Stomach (tissue), 8 donors: ENCODE measurements at regions not wholly inside any gene's neighbourhood (a gene's known extent, or its start where the extent isn't known, plus 50 kb on each side); places are given as distances from the start of the nearest gene placed in this dataset.

Experiments used
- DNase-seq, 2 donors: peaks; one replicate each; pipeline versions ENCODE4 v3.0.0 to v3.0.0-alpha.2; 2013 to 2019
- H3K27ac ChIP-seq, 5 donors: fragments of 200-600 bp in 4 of 5; sonication (generic) in 4 of 5; one replicate each; pipeline ENCODE4 v1.5.1; 2013 to 2019; ENCODE audit warnings: mild to moderate bottlenecking in 1 of 5, moderate library complexity in 1 of 5
- H3K27me3 ChIP-seq, 3 donors: fragments of 200-600 bp; sonication (generic); one replicate each; pipeline ENCODE4 v1.5.1; 2017 to 2019; ENCODE audit warnings: mixed run types in 1 of 3
- H3K36me3 ChIP-seq, 4 donors: fragments of 200-600 bp; sonication (generic); 1 replicate in 3 of 4; 2 replicates in 1 of 4; pipeline ENCODE4 v1.5.1; 2016 to 2019
- H3K4me1 ChIP-seq, 4 donors: fragments of 200-600 bp; sonication (generic); one replicate each; pipeline ENCODE4 v1.5.1; 2016 to 2019
- H3K4me3 ChIP-seq, 4 donors: fragments of 200-600 bp; sonication (generic) in 3 of 4; one replicate each; pipeline ENCODE4 v1.5.1; 2016 to 2019; ENCODE audit warnings: mild to moderate bottlenecking in 1 of 4
- H3K9me3 ChIP-seq, 4 donors: fragments of 200-600 bp; sonication (generic); one replicate each; pipeline ENCODE4 v1.5.1; 2016 to 2019
- CTCF ChIP-seq, 7 experiments: fragments of 450-650 bp in 4 of 7; fragments of 200-600 bp in 3 of 7; sonication (generic) in 3 of 7; IDR thresholded peaks; one replicate each; pipeline ENCODE4 v1.5.1; 2016 to 2019; ENCODE audit warnings: antibody characterized with exemption in 7 of 7, control low read depth in 2 of 7, mild to moderate bottlenecking in 1 of 7
- EP300 ChIP-seq: sonication (generic); formaldehyde crosslinking; IDR thresholded peaks from one replicate; pipeline ENCODE4 v1.6.1; 2017; ENCODE audit warnings: antibody characterized with exemption
- POLR2A ChIP-seq, 4 donors: fragments of 450-650 bp; IDR thresholded peaks; one replicate each; pipeline ENCODE4 v1.6.1; 2016; ENCODE audit warnings: antibody characterized with exemption in 4 of 4, control low read depth in 2 of 4, mild to moderate bottlenecking in 1 of 4, moderate library complexity in 1 of 4
- POLR2AphosphoS5 ChIP-seq, 3 donors: sonication (generic); formaldehyde crosslinking; IDR thresholded peaks; one replicate each; pipeline ENCODE4 v1.6.1; 2016; ENCODE audit warnings: antibody characterized with exemption in 3 of 3
- WGBS, 5 donors: extraction: QIAGEN DNeasy Blood & Tissue Kit in 3 of 5; methylation state at CpG; one replicate each; pipeline versions ENCODE4 v1.1.5 to v1.1.7; 2013 to 2018; 5-methylcytosine and 5-hydroxymethylcytosine counted together
- intact Hi-C: fragments of 100-400 bp; cut with DNase I; formaldehyde crosslinking; loops from one replicate; pipeline ENCODE4 v1.15.1; 2023; ENCODE audit warnings: low total_unique reads
- donor health status: healthy with polysubstance abuse.
- donor health status: Bipolar disorder and iron deficiency.
- donor health status: healthy.

DNA sequence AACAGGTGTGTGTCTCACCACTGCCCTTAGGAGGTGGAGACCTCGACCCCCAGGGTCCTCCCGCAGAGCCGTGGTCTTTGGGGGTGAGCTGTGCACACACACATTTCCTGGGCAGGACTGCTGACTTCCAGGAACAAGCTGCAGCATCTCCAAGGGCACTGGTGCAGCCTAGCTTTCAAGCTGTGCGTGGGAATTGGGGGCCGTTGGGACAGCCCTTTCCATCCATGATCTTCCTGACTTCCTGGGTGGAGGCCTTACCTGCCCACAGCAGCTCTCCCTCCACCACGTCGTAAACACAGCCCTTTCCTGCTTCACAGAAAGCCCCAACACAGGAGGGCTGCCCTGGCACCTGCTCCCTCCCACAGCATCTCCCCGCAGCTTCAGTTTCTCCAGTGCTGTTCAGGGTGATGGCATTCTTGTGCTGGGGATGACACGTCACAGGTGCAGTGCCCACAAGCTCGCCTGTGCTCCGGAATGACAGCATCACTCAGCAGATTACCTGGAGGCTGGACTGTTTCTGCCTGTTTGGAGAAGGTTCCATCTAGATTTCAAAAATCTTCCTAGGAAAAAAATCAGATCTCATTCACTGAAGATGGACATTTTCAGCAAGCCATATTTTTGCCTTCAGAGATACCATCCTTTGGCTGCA, 208.0 kb upstream of the PPP2R2D start:
- no peaks in the 10 kb centered on the region for H3K36me3 ChIP-seq
- 61 to 73% (median 67%) methylated on average over 8 to 11 of the region's 11 CpGs for WGBS, 5 donors
- no peaks in the 10 kb centered on the region for H3K4me1 ChIP-seq
- H3K27me3 ChIP-seq: peaks cover 0 to 36% (median 0%) of the 10 kb centered on the region in 3 donors
- no peak overlapping the region for H3K4me3 ChIP-seq
- H3K27ac ChIP-seq: no peak overlapping the region
- no peaks in the 10 kb centered on the region for H3K9me3 ChIP-seq
- DNase-seq: no peak
- TF ChIP-seq CTCF (IDR thresholded peaks at IDR 0.05) (no peak), POLR2AphosphoS5 (IDR thresholded peaks at IDR 0.05) (no peak), EP300 (no peak)
- intact Hi-C loops: no loop called here

DNA sequence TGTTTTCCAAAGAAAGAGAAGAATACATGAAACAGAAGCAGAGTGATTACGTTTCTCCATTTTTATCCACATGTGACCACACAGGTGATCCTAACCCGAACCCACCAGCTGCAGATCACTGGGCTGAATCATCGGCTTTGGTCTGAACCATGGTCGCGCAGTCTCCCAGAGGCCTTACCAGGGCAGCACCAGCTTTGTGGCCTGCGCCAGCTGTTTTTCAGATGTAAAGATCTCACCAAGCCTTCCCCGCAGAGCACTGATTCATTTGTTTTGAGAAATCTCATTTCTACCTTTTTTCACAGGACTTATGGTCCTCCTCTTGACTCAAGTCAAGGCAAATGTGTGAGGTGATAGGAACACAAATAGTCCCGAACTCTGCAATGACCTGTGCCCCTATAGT, 207.0 kb upstream of the PPP2R2D start:
- H3K27me3 ChIP-seq: peaks cover 0 to 40% (median 0%) of the 10 kb centered on the region in 3 donors
- no peak for DNase-seq
- intact Hi-C loops: no loop called here
- 82 to 87% (median 85%) methylated on average over 8 of the region's 8 CpGs for whole genome bisulfite sequencing, 5 donors
- no peaks in the 10 kb centered on the region for H3K9me3 ChIP-seq
- H3K36me3 ChIP-seq: no peaks in the 10 kb centered on the region
- no peak overlapping the region for H3K4me3 ChIP-seq
- no peak for TF ChIP-seq EP300
- TF ChIP-seq CTCF (IDR thresholded peaks at IDR 0.05): no peak
- TF ChIP-seq POLR2AphosphoS5 (IDR thresholded peaks at IDR 0.05): no peak
- no peak for TF ChIP-seq POLR2A (IDR thresholded peaks at IDR 0.05)
- no peak overlapping the region for H3K27ac ChIP-seq
- no peaks in the 10 kb centered on the region for H3K4me1 ChIP-seq

DNA sequence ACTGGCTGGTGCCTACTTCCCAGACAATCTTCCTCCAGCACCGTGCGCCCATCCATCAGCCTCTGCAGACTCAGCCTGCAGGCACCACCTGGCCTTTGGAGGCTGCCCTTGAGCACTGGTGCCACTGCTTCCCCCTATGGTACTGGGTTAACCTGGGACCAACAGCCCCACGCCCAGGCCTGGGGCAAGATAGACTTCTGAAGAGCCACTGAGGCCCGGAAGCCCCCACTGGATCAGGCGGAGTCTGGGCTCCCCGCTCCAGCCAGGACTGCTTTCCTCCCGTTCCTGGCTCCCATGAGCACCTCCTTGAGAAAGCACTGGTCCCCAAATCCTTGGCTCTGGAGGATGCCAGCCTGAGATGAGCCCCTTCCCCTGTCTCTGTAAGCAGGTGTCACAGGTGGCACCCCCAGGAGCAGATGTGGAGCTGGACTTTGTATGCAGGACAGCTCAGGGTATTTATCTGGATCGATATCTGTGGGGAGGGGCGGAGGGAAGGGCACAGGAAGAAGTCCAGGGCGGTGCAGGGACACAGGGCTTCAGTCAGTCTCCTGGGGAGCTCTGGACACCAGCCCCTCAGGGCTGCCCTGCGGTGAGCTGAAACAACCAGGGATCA, 206.5 kb upstream of the PPP2R2D start:
- H3K27ac ChIP-seq: no peak overlapping the region
- TF ChIP-seq POLR2AphosphoS5 (IDR thresholded peaks at IDR 0.05): no peak
- TF ChIP-seq CTCF (IDR thresholded peaks at IDR 0.05): no peak
- no peak for TF ChIP-seq POLR2A (IDR thresholded peaks at IDR 0.05)
- TF ChIP-seq EP300: no peak
- H3K4me3 ChIP-seq: no peak overlapping the region
- WGBS, 5 donors: 71 to 85% (median 80%) methylated on average over 11 of the region's 11 CpGs
- no peak for DNase-seq
- H3K4me1 ChIP-seq: no peaks in the 10 kb centered on the region
- peaks cover 0 to 40% (median 0%) of the 10 kb centered on the region in 3 donors for H3K27me3 ChIP-seq
- no peaks in the 10 kb centered on the region for H3K36me3 ChIP-seq
- H3K9me3 ChIP-seq: no peaks in the 10 kb centered on the region
- intact Hi-C loops: no loop called here

GRCh38 chr10:131694781-131695495, 205.9 kb upstream of the PPP2R2D start:
- Histone ChIP-seq H3K36me3 (no peaks in the 10 kb centered on the region), H3K4me3 (no peak overlapping the region), H3K27me3 (peaks cover 0 to 46% (median 0%) of the 10 kb centered on the region in 3 donors), H3K9me3 (no peaks in the 10 kb centered on the region), H3K27ac (no peak overlapping the region), H3K4me1 (no peaks in the 10 kb centered on the region)
- 80 to 85% (median 82%) methylated on average over 9 to 11 of the region's 11 CpGs for WGBS, 5 donors
- intact Hi-C loops: no loop called here
- no peak for TF ChIP-seq EP300
- TF ChIP-seq POLR2AphosphoS5 (IDR thresholded peaks at IDR 0.05): no peak
- no peak for TF ChIP-seq POLR2A (IDR thresholded peaks at IDR 0.05)
- no peak for TF ChIP-seq CTCF (IDR thresholded peaks at IDR 0.05)
- peak in 1 of 2 donors; percentile 7 for DNase-seq
